ENCODE measurements at regions not wholly inside any gene's neighbourhood (a gene's known extent, or its start where the extent isn't known, plus 50 kb on each side); places are given as distances from the start of the nearest gene placed in this dataset.
A peak's percentile ranks its signal among the peaks of the same experiment; 100 is the strongest.

DNA sequence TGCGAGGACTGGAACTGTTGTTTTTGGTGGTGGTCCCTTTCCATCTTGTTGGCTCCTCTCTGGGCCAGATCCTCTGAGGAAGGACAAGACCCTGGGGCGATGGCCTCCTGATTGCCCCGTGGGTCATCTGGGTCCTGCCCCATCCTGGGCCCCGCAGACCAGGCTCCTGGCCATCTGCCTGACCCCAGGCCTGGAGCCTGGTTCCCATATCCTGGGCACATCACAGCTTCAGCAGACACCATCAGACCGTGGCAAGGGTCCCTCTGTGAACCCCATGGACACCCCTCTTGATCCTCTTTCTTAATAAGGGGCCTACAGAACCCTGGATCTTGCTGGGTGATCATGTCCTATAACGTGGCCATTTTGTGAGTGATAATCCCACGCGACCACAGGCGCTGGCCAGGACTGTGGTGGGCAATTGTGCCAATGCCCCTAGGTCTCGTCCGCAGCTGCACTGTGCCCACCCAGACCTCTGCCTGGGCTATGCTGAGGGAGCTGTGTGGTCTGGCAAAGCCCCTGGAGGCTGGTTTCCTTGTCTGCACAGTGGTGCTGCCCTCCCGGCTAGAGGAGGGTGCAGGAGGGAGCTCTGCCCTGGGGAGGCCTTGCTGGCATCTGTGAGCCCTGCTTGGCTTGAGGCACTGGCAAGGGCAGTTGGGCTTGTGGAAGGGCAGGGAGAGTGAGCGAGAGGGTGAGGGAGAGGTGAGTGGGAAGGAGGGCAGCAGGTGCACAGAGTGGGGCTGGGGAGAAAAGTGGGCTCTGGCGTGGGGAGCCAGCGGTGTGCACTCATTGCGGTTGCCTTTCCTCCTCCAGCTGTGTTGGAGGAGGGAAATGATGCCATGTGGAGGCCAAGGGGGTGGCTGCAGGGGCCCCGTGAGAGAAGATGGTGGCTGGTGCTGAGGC, 53.1 kb upstream of the PRR23E start:
- H3K9me3 ChIP-seq (replicated peaks in 1 of 2; ENCODE audit: control insufficient read depth in 1 of 2, insufficient read depth in 1 of 2, low read length in 2 of 2), result no peaks in the 10 kb centered on the region
- H3K27ac Mint-ChIP-seq, result peak overlapping the region in 2 of 7 donors; percentile 30 to 32
- TF ChIP-seq, protein P1, sequence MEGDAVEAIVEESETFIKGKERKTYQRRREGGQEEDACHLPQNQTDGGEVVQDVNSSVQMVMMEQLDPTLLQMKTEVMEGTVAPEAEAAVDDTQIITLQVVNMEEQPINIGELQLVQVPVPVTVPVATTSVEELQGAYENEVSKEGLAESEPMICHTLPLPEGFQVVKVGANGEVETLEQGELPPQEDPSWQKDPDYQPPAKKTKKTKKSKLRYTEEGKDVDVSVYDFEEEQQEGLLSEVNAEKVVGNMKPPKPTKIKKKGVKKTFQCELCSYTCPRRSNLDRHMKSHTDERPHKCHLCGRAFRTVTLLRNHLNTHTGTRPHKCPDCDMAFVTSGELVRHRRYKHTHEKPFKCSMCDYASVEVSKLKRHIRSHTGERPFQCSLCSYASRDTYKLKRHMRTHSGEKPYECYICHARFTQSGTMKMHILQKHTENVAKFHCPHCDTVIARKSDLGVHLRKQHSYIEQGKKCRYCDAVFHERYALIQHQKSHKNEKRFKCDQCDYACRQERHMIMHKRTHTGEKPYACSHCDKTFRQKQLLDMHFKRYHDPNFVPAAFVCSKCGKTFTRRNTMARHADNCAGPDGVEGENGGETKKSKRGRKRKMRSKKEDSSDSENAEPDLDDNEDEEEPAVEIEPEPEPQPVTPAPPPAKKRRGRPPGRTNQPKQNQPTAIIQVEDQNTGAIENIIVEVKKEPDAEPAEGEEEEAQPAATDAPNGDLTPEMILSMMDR (IDR thresholded peaks at IDR 0.05), result no peak
- DNase-seq, result no peak
- H3K4me3 Mint-ChIP-seq, result no peak overlapping the region
- peaks cover 6 to 23% of the 10 kb centered on the region in 2 donors for H3K27me3 ChIP-seq (ENCODE audit: control insufficient read depth in 2 of 2, insufficient read depth in 2 of 2, low read length in 2 of 2)
- no peak overlapping the region for H3K9ac ChIP-seq (ENCODE audit: insufficient read depth, low read length, poor library complexity, severe bottlenecking)
- H2AFZ ChIP-seq (ENCODE audit: insufficient read depth, low read depth, low read length, poor library complexity, severe bottlenecking), result no peak overlapping the region
- H3K4me1 Mint-ChIP-seq, result no peaks in the 10 kb centered on the region
- H3K27me3 Mint-ChIP-seq (ENCODE audit: low read depth in 3 of 3), result peaks cover 23 to 35% (median 28%) of the 10 kb centered on the region in 3 donors
- no peak overlapping the region for H3K4me2 ChIP-seq (replicated peaks; ENCODE audit: extremely low read depth, low read length, poor library complexity, severe bottlenecking)
- H3K4me3 ChIP-seq (replicated peaks in 1 of 3; ENCODE audit: low read depth in 2 of 3, low read length in 3 of 3), result no peak overlapping the region
- peaks cover 1 to 6% (median 3%) of the 10 kb centered on the region in 7 donors for H3K9me3 Mint-ChIP-seq
- H3K79me2 ChIP-seq (ENCODE audit: insufficient read depth, low read length), result no peaks in the 10 kb centered on the region
- no peaks in the 10 kb centered on the region for H3K4me1 ChIP-seq (ENCODE audit: control insufficient read depth in 1 of 2, insufficient read depth in 2 of 2, low read length in 2 of 2)
- no peaks in the 10 kb centered on the region for H4K20me1 ChIP-seq (ENCODE audit: insufficient read depth, low read length)
- H3K36me3 ChIP-seq (replicated peaks in 1 of 2; ENCODE audit: control insufficient read depth in 1 of 2, insufficient read depth in 2 of 2, low read length in 2 of 2), result no peaks in the 10 kb centered on the region
- H3K27ac ChIP-seq (ENCODE audit: low read depth in 1 of 2, low read length in 2 of 2), result no peak overlapping the region
- intact Hi-C loops (cut with micrococcal nuclease), result no loop called here
- 92% methylated on average over 16 of the region's 17 CpGs for WGBS (ENCODE audit: insufficient coverage)
- no peaks in the 10 kb centered on the region for H3K36me3 Mint-ChIP-seq

DNA sequence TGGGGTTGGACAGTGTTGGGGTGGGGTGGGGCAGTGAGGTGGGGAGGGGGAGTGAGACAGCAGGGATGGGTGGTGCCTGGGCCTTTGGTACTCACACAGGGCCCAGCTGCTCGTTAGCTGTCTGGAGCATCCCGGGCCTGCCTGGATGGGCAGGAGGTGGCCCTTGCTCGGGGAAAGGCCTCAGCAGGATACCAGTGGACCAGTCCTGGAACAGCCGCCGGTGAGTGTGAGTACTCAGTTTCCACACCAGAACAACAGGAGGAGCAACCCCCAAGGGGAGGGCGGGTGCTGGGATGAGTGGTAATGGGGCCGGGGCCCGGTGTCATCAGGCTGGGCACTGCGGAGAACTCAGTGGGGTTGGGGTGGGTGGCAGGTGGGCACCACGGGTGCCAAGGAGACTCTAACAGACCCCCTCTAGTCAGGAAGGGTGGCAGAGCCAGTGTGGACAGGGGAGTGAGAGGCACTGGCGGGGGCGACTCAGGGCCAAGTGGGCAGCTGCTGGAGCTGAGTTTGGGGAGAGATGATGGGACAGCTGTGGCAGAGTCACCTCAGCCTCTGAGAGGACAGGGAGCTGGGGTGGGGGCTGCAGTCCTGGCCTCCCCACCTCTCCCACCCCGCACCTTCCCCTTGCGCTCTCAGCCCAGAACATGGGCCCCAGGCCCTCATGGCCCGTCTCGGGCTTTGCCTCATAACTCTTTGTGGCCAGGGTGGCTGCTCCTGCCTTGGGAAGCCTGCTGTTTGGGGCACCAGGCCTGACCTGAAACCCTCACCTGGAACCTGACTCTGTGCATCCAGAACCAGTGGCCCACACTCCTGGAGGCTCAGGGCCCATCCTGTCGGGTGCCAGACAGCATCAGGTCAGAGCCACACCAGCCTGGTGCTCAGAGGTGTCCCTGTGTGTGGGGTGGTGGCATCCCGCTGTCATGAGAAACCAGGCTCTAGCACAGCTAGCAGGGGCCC, 52.1 kb upstream of the PRR23E start:
- Histone ChIP-seq H3K4me1 (ENCODE audit: control insufficient read depth in 1 of 2, insufficient read depth in 2 of 2, low read length in 2 of 2) (no peaks in the 10 kb centered on the region), H3K4me3 (replicated peaks in 1 of 3; ENCODE audit: low read depth in 2 of 3, low read length in 3 of 3) (no peak overlapping the region), H4K20me1 (ENCODE audit: insufficient read depth, low read length) (no peaks in the 10 kb centered on the region), H3K27ac (ENCODE audit: low read depth in 1 of 2, low read length in 2 of 2) (no peak overlapping the region), H3K27me3 (ENCODE audit: control insufficient read depth in 2 of 2, insufficient read depth in 2 of 2, low read length in 2 of 2) (peaks cover 2 to 14% of the 10 kb centered on the region in 2 donors), H3K36me3 (replicated peaks in 1 of 2; ENCODE audit: control insufficient read depth in 1 of 2, insufficient read depth in 2 of 2, low read length in 2 of 2) (no peaks in the 10 kb centered on the region), H3K9ac (ENCODE audit: insufficient read depth, low read length, poor library complexity, severe bottlenecking) (no peak overlapping the region), H2AFZ (ENCODE audit: insufficient read depth, low read depth, low read length, poor library complexity, severe bottlenecking) (no peak overlapping the region), H3K79me2 (ENCODE audit: insufficient read depth, low read length) (no peaks in the 10 kb centered on the region), H3K9me3 (replicated peaks in 1 of 2; ENCODE audit: control insufficient read depth in 1 of 2, insufficient read depth in 1 of 2, low read length in 2 of 2) (no peaks in the 10 kb centered on the region), H3K4me2 (replicated peaks; ENCODE audit: extremely low read depth, low read length, poor library complexity, severe bottlenecking) (no peak overlapping the region)
- DNase-seq, result no peak
- no peaks in the 10 kb centered on the region for H3K4me1 Mint-ChIP-seq
- TF ChIP-seq, protein P1 (IDR thresholded peaks at IDR 0.05), result no peak
- H3K36me3 Mint-ChIP-seq, result no peaks in the 10 kb centered on the region
- peaks cover 1 to 6% (median 3%) of the 10 kb centered on the region in 7 donors for H3K9me3 Mint-ChIP-seq
- H3K27me3 Mint-ChIP-seq (ENCODE audit: low read depth in 3 of 3), result peaks cover 14 to 26% (median 20%) of the 10 kb centered on the region in 3 donors
- no peak overlapping the region for H3K4me3 Mint-ChIP-seq
- WGBS (ENCODE audit: insufficient coverage), result 94% methylated on average over 8 of the region's 18 CpGs
- H3K27ac Mint-ChIP-seq, result peak overlapping the region in 1 of 7 donors; percentile 10
- intact Hi-C loops (cut with micrococcal nuclease), result no loop called here

All from CD14-positive monocyte (primary cell).